ENCODE measurements at regions not wholly inside any gene's neighbourhood (a gene's known extent, or its start where the extent isn't known, plus 50 kb on each side); places are given as distances from the start of the nearest gene placed in this dataset.
"Not testable (repeated sequence)": the region's sequence is repeated elsewhere in the genome, so short reads cannot be mapped to it uniquely, and the experiment has no call there.

DNA sequence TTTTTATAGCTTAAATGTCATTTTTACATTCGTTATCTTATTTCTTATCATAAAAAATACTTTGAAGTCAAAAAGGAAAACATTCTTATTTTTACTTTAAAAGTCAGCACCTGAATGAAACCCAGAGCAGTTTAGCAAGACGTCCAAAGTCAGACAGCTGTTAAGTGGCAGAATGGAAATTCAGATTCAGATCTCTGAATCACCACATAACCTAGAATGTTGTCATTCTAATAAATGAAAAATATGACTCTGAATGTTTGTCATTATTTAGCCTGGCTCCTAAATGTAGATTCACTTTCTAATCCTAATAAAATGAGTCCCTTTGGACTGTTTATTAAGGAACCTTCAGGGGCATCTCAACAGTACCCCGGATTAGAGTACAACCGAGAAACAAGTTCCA lies 75.2 kb upstream of the RGS7 start:
- TF ChIP-seq, protein P1, sequence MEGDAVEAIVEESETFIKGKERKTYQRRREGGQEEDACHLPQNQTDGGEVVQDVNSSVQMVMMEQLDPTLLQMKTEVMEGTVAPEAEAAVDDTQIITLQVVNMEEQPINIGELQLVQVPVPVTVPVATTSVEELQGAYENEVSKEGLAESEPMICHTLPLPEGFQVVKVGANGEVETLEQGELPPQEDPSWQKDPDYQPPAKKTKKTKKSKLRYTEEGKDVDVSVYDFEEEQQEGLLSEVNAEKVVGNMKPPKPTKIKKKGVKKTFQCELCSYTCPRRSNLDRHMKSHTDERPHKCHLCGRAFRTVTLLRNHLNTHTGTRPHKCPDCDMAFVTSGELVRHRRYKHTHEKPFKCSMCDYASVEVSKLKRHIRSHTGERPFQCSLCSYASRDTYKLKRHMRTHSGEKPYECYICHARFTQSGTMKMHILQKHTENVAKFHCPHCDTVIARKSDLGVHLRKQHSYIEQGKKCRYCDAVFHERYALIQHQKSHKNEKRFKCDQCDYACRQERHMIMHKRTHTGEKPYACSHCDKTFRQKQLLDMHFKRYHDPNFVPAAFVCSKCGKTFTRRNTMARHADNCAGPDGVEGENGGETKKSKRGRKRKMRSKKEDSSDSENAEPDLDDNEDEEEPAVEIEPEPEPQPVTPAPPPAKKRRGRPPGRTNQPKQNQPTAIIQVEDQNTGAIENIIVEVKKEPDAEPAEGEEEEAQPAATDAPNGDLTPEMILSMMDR (IDR thresholded peaks at IDR 0.05), result no peak

DNA sequence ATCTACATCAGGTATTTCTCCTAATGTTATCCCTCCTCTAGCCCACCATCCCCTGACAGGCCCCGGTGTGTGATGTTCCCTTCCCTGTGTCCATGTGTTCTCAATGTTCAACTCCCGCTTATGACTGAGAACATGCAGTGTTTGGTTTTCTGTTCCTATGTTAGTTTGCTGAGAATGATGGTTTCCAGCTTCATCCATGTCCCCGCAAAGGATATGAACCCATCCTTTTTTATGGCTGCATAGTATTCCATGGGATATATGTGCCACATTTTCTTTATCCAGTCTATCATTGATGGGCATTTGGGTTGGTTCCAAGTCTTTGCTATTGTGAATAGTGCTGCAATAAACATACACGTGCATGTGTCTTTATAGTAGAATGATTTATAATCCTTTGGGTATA lies 68.1 kb upstream of the RGS7 start:
- H3K27me3 ChIP-seq, result peaks cover 3 to 12% of the 10 kb centered on the region in 2 donors
- H3K36me3 ChIP-seq; H3K4me3 ChIP-seq; H3K4me1 ChIP-seq; H3K27ac ChIP-seq; H3K9me3 ChIP-seq; DNase-seq (ENCODE audit: low spot score): not testable (repeated sequence)

More for the DNA sequence above, 75.2 kb upstream of the RGS7 start:
- Histone ChIP-seq H3K27ac (no peak overlapping the region), H3K27me3 (no peaks in the 10 kb centered on the region), H3K4me3 (no peak overlapping the region), H3K36me3 (no peaks in the 10 kb centered on the region), H3K4me1 (no peaks in the 10 kb centered on the region), H3K9me3 (no peaks in the 10 kb centered on the region)
- DNase-seq (ENCODE audit: low spot score), result no peak

DNA sequence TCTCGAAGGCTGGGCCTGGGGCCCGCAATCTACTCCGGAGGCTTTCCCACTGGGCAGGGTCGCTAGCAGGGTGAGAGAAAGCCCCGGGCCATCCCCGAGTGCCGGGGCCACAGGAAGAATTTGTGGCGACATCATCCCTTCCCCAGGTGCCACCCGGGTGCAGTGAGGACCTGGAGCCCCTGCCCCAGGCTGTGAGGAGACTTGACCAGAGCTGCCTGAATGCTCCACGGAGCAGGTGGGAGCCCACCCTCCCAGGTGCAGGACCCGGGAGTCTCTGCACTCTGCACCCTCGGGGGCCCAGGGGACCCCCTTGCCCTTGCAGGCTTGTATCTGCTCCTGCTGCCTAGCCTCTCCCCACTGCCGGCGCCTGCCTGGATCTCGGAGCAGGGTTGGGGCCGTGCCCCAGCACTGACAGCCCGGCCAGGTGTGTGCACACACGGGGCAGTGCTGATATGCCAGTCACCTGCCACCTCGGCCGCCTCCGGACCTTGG lies 67.5 kb upstream of the RGS7 start:
- Histone ChIP-seq H3K36me3 (no peaks in the 10 kb centered on the region), H3K27ac (no peak overlapping the region), H3K4me1 (peaks cover 0 to 10% of the 10 kb centered on the region in 2 donors), H3K4me3 (peak overlapping the region in 1 of 2 donors; percentile 45), H3K27me3 (peaks cover 3 to 12% of the 10 kb centered on the region in 2 donors), H3K9me3 (no peaks in the 10 kb centered on the region)
- no peak for DNase-seq (ENCODE audit: low spot score)
- TF ChIP-seq, protein P1 (IDR thresholded peaks at IDR 0.05), result no peak

DNA sequence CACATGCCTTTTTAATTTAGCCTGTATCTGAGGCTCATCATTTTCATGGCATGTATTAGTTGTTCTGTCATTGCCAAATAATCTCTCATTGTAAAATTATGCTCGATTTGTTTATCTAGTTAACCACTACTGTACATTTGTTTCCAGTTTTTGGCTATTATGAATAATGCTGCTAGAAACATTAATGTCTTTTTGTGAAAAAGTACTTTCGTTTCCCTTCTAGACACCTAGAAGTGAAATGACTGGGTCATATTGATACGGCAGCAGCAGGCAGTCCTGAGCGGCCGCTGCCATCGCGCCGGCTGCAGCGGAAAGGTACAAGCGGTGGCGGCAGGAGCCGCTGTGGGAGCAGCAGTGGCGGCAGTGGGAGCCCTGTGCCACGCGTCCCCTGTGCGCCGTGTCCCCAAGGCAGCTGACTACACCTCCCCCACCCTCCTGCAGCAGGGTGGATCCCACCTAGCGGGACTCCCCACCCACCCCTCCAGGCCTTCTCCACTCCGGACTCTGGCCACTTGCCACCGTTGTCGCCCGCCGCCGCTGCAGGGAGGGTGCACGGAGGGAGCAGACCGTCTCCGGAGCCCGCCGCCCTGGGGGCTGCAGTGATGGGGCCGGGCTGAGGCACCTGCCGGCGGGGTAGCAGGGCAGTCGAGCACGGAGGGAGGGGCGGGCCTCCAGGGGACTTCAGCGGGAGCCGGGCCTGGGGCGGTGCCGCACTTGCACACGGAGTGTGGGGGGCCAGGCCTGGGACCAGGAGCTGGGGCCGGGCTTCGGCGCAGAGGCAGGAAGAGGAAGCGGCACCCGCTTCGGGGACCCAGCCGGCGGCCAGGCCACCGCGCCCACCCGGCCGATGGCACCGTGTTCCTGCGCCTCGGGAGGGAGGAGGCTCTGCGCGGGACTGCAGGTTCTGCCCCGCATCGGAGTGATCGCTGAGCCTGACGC lies 66.8 kb upstream of the RGS7 start:
- H3K27me3 ChIP-seq, result peaks cover 3 to 12% of the 10 kb centered on the region in 2 donors
- H3K9me3 ChIP-seq, result no peaks in the 10 kb centered on the region
- DNase-seq (ENCODE audit: low spot score), result no peak
- no peak overlapping the region for H3K27ac ChIP-seq
- no peaks in the 10 kb centered on the region for H3K36me3 ChIP-seq
- TF ChIP-seq, protein P1 (IDR thresholded peaks at IDR 0.05), result no peak
- H3K4me3 ChIP-seq, result peak overlapping the region; percentile 21 to 45
- peaks cover 0 to 10% of the 10 kb centered on the region in 2 donors for H3K4me1 ChIP-seq

DNA sequence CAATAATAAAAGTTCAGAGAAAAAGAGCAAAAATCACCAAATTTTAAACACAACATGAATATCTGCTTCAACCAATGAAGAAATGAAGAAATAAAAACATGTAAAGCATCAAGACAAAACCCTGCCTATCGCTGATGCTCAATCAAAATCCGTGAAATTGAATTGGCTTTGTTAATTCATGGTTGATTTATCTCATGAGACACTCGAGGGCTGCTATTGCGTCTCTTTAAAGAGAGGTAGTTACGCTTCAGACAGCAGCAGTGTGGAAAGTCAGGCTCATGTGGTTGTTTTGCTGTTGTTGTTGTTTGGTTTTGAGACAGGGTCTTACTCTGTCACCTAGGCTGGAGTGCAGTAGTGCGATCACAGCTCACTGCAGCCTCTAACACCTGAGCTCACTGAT lies 65.5 kb upstream of the RGS7 start:
- Histone ChIP-seq H3K4me3 (no peak overlapping the region), H3K4me1 (peaks cover 0 to 10% of the 10 kb centered on the region in 2 donors), H3K27me3 (peaks cover 3 to 12% of the 10 kb centered on the region in 2 donors), H3K9me3 (no peaks in the 10 kb centered on the region), H3K36me3 (no peaks in the 10 kb centered on the region), H3K27ac (no peak overlapping the region)
- DNase-seq (ENCODE audit: low spot score), result no peak
- TF ChIP-seq, protein P1 (IDR thresholded peaks at IDR 0.05), result no peak

DNA sequence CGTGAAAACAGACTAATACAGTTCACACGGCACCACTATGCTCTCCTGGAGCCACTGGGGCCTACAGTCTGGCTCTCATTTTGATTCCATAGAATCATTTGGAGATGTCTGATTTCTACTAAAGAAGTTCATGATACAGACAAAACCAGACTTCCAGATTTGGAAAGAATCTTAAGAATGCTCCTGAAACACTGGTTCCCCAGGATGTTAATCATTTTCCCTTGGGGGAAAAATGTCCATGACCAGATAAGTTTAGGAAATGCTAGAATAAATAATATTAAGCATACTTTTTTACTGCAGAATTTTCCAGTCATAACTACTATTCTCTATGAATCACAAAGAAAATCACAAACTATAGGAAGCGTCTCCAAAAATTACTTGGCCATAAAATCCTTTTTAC lies 63.0 kb upstream of the RGS7 start:
- TF ChIP-seq, protein P1 (IDR thresholded peaks at IDR 0.05), result no peak
- Histone ChIP-seq H3K27ac (no peak overlapping the region), H3K27me3 (peaks cover 3 to 12% of the 10 kb centered on the region in 2 donors), H3K4me3 (no peak overlapping the region), H3K9me3 (no peaks in the 10 kb centered on the region), H3K4me1 (peaks cover 0 to 10% of the 10 kb centered on the region in 2 donors), H3K36me3 (no peaks in the 10 kb centered on the region)
- no peak for DNase-seq (ENCODE audit: low spot score)
